ENCODE measurements at regions not wholly inside any gene's neighbourhood (a gene's known extent, or its start where the extent isn't known, plus 50 kb on each side); places are given as distances from the start of the nearest gene placed in this dataset.

- TF ChIP-seq ZNF462 (CRISPR knock-in tag; IDR thresholded peaks at IDR 0.05) (no peak), CTCF (conservative IDR thresholded peaks at IDR 0.05; ENCODE audit: low read depth in 2 of 2) (no peak), POLR2AphosphoS5 (IDR thresholded peaks at IDR 0.05; ENCODE audit: low read depth) (no peak), STAT1 (IDR thresholded peaks at IDR 0.05; ENCODE audit: unreplicated experiment) (no peak), JUNB (IDR thresholded peaks at IDR 0.05; ENCODE audit: unreplicated experiment) (no peak)
- TF ChIP-seq, protein P1, sequence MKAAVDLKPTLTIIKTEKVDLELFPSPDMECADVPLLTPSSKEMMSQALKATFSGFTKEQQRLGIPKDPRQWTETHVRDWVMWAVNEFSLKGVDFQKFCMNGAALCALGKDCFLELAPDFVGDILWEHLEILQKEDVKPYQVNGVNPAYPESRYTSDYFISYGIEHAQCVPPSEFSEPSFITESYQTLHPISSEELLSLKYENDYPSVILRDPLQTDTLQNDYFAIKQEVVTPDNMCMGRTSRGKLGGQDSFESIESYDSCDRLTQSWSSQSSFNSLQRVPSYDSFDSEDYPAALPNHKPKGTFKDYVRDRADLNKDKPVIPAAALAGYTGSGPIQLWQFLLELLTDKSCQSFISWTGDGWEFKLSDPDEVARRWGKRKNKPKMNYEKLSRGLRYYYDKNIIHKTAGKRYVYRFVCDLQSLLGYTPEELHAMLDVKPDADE (IDR thresholded peaks at IDR 0.05) = no peak
These were observed 399.0 kb upstream of the CNTN5 start (continued) for GRCh38 chr11:98621767-98622166.

DNA sequence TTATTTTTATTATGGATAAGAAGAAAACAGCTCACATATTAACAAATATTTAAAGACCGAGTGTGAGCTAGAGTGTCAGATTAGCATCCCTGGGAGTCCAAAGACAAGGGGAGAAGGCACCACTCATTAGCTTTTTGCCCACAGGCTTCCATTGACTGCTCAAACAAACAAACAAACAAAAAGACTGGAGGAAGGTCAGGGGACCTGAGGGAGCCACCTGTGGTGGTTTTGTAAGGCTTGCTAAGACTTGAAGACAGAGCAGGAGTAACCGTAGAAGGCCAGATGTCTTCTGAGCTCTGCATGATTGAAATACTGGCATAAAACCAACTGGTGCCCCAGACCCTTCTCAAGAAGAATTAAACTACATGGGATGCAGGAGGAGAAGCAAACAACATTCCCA lies 395.2 kb upstream of the CNTN5 start:
- no peaks in the 10 kb centered on the region for H4K20me1 ChIP-seq (replicated peaks; ENCODE audit: insufficient read depth)
- H3K4me3 ChIP-seq = no peak overlapping the region
- H3K4me1 ChIP-seq (ENCODE audit: insufficient read depth) = no peaks in the 10 kb centered on the region
- DNase-seq (ENCODE audit: low spot score) = no peak
- H3K4me2 ChIP-seq = no peak overlapping the region
- no peak overlapping the region for H3K27ac ChIP-seq (ENCODE audit: low read depth)
- 0 out of 2 replicates have a peak, but pooled peaks cover 6% of the 10 kb centered on the region for H3K36me3 ChIP-seq (ENCODE audit: insufficient read depth)
- no peaks in the 10 kb centered on the region for H3K27me3 Mint-ChIP-seq (ENCODE audit: insufficient read depth, low read depth, poor library complexity)
- H3K79me2 ChIP-seq (replicated peaks; ENCODE audit: insufficient read depth) = no peaks in the 10 kb centered on the region
- peaks cover 23% of the 10 kb centered on the region for H3K9me3 Mint-ChIP-seq
- no peaks in the 10 kb centered on the region for H3K27me3 ChIP-seq (ENCODE audit: insufficient read depth)
- H3K4me3 Mint-ChIP-seq = no peak overlapping the region
- H2AFZ ChIP-seq = no peak overlapping the region
- H3K9me2 ChIP-seq (ENCODE audit: insufficient read depth) = 0 out of 2 replicates have a peak, but pooled peaks cover 2% of the 10 kb centered on the region
- H3K27ac Mint-ChIP-seq = no peak overlapping the region
- ATAC-seq = no peak
- H3K36me3 Mint-ChIP-seq (ENCODE audit: low read depth) = peaks cover 14% of the 10 kb centered on the region
- H3F3A ChIP-seq (replicated peaks; ENCODE audit: low read depth) = no peaks in the 10 kb centered on the region
- peaks cover 1% of the 10 kb centered on the region; the same call in 2 of the 3 replicates for H3K4me1 Mint-ChIP-seq
- TF ChIP-seq ZNF331 (CRISPR knock-in tag; IDR thresholded peaks at IDR 0.05; ENCODE audit: low read depth) (no peak), NANOG (IDR thresholded peaks at IDR 0.05; ENCODE audit: borderline replicate concordance) (no peak), EZH2 (IDR thresholded peaks at IDR 0.05; ENCODE audit: low read depth, unreplicated experiment) (no peak), CREB1 (CRISPR knock-in tag; IDR thresholded peaks at IDR 0.05; ENCODE audit: low read depth) (no peak), CTCF (conservative IDR thresholded peaks at IDR 0.05; ENCODE audit: low read depth in 2 of 2) (no peak), ZNF114 (CRISPR knock-in tag; IDR thresholded peaks at IDR 0.05) (no peak)
- TF ChIP-seq, protein P1 (IDR thresholded peaks at IDR 0.05) = no peak

Measured in GM23338 (cell line).